ENCODE measurements at regions not wholly inside any gene's neighbourhood (a gene's known extent, or its start where the extent isn't known, plus 50 kb on each side); places are given as distances from the start of the nearest gene placed in this dataset.

DNA sequence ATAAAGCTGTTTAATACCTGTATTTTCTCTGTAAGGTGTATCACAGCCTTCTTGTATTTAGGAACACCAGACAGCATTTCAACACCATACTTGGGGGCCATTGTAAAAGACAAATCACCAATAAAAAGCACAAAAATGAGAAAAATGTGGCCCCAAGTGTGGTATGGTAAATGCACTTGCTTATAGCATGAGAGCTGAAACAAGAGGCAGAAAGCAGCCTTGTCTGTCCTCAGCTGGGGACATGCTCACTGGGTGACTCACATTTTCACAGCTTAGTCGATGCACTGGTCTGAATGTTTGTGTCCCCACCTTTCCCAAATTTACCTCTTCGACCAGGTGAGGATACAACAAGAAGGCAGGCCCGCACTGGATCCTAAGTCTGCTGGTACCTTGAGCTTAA lies 639.7 kb upstream of the AGA start:
- TF ChIP-seq, protein P1, sequence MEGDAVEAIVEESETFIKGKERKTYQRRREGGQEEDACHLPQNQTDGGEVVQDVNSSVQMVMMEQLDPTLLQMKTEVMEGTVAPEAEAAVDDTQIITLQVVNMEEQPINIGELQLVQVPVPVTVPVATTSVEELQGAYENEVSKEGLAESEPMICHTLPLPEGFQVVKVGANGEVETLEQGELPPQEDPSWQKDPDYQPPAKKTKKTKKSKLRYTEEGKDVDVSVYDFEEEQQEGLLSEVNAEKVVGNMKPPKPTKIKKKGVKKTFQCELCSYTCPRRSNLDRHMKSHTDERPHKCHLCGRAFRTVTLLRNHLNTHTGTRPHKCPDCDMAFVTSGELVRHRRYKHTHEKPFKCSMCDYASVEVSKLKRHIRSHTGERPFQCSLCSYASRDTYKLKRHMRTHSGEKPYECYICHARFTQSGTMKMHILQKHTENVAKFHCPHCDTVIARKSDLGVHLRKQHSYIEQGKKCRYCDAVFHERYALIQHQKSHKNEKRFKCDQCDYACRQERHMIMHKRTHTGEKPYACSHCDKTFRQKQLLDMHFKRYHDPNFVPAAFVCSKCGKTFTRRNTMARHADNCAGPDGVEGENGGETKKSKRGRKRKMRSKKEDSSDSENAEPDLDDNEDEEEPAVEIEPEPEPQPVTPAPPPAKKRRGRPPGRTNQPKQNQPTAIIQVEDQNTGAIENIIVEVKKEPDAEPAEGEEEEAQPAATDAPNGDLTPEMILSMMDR (conservative IDR thresholded peaks at IDR 0.05; ENCODE audit: low read depth, low read length) = no peak
- DNase-seq (ENCODE audit: low read depth) = no peak
- no peak overlapping the region for H3K4me3 ChIP-seq (ENCODE audit: low read depth, low read length)

DNA sequence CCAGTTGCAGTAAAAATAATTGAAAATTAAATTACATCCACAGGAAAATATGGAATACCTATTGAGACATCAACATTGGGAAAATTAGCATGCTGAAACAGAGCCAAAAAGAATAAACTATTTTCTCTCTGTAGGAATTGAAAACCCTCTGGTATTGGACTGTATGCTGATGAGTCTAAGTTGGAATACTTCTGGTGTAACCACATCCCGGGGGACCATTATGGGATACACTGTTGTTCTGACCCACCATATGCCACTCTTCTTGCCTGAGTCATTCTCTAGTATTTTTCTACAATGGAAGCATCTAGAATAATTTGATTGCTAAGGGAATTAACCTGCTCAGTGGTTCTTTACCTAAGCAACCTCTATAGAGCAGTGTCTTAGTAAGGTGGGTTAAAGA lies 640.7 kb upstream of the AGA start:
- H3K4me3 ChIP-seq (ENCODE audit: low read depth, low read length) = no peak overlapping the region
- no peak for DNase-seq (ENCODE audit: low read depth)
- TF ChIP-seq, protein P1 (conservative IDR thresholded peaks at IDR 0.05; ENCODE audit: low read depth, low read length) = no peak

DNA sequence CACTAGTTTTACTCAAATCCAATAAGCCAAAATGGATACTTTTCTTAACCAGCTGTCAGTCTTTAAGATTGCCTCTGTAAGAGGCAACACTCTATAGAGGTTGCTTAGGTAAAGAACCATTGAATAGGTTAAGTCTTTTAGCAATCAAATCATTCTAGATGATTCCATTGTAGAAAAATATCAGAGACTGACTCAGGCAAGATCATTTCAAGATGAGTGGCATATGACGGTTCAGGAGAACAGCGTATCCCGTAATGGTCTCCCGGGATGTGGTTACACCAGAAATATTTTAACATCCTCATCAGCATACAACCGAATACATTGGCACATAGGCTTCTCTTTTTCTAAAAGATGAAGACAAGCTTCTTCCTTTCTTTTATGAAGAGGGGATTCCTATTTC lies 641.7 kb upstream of the AGA start:
- TF ChIP-seq, protein P1 (conservative IDR thresholded peaks at IDR 0.05; ENCODE audit: low read depth, low read length) = no peak
- no peak for DNase-seq (ENCODE audit: low read depth)
- no peak overlapping the region for H3K4me3 ChIP-seq (ENCODE audit: low read depth, low read length)

DNA sequence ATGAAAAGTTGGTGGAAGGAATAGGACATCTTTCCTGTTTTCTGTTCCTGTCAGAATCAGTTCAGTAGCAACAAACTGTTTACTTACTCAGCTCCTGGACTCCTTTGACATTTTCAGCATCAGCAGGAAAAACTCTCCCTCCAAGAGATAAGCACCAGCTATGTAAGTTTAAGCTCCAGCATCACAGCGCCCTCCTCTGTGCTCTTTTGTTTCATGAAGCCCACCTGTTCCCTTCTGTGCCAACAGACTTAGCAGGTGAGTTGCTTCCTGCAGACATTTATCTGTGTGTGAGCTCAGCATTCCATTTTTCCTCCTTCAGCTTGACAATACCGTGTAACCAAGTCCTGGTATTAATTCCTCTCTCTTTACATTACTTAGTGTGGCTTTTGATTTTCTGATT lies 644.1 kb upstream of the AGA start:
- DNase-seq (ENCODE audit: low read depth) = no peak
- TF ChIP-seq, protein P1 (conservative IDR thresholded peaks at IDR 0.05; ENCODE audit: low read depth, low read length) = peak; percentile 53
- H3K4me3 ChIP-seq (ENCODE audit: low read depth, low read length) = no peak overlapping the region

DNA sequence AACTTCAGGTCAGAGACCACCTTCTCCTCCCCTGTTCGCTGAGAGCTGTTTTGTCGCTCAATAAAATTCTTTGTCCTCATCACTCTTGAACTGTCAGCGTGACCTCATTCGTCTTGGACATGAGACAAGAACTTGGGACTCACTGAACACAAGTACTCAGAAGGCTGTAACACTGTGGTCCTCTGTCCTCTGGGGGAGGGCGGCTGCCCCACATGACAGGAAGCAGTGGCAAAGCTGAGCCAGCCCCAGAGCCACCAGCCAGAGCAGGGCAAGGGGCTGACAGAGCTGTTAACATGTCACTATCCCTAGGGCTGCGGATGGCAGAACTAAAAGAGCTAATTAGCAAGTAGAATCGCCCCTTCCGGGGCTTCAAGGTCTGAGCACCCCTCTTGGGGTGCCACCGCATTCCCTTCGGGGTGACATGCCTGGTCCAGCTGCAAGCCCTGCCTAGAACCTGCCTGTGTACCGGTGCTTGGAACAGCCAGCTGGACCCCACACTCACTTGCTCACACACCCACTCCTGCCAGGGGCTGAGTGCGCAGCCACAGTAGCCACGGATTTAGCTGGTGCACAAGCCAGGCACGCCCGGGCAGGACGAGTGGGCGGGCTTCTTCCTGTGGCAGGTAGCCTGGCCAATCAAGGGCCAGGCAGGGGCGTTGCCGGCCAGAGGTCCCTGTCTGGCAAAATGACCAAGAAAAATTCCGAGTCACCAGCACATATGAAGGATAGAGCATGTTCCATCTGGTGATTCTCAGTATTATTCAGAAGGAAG lies 648.6 kb upstream of the AGA start:
- H3K4me3 ChIP-seq (ENCODE audit: low read depth, low read length) = no peak overlapping the region
- TF ChIP-seq, protein P1 (conservative IDR thresholded peaks at IDR 0.05; ENCODE audit: low read depth, low read length) = no peak
- no peak for DNase-seq (ENCODE audit: low read depth)

DNA sequence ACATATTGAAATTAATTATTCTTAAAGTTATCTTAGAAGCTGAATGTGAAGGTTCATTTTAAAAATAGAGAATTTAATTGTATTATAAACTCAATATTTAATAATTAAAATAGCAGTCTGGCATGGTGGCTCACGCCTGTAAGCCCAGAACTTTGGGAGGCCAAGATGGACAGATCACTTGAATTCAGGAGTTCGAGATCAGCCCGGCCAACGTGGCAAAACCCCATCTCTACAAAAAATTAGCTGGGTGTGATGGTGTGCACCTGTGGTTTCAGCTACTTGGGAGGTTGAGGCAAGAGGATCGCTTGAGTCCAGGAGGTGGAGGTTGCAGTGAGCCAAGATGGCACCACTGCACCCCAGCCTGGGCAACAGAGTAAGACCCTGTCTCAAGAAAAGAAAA lies 659.9 kb upstream of the AGA start:
- no peak overlapping the region for H3K4me3 ChIP-seq (ENCODE audit: low read depth, low read length)
- TF ChIP-seq, protein P1 (conservative IDR thresholded peaks at IDR 0.05; ENCODE audit: low read depth, low read length) = no peak
- no peak for DNase-seq (ENCODE audit: low read depth)

DNA sequence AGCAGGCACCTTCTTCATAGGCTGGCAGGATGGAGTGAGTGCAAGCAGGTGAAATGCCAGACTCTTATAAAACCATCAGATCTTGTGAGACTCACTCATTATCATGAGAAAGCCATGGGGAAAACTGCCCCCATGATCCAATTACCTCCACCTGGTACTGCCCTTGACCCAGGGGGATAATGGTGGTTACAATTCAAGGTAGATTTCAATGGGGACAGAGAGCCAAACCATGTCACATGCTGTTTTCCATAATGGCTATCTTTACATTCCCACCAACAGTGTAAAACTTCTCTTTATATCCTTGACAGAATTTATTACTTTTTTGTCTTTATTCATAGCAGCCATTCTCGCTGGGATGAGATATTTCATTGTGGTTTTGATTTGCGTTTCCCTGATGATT lies 663.0 kb upstream of the AGA start:
- TF ChIP-seq, protein P1 (conservative IDR thresholded peaks at IDR 0.05; ENCODE audit: low read depth, low read length) = no peak
- no peak for DNase-seq (ENCODE audit: low read depth)

More for the DNA sequence above, 663.0 kb upstream of the AGA start:
- H3K4me3 ChIP-seq (ENCODE audit: low read depth, low read length) = no peak overlapping the region

All from epithelial cell of proximal tubule (primary cell).